Liver (tissue), 8 donors: ENCODE measurements at regions not wholly inside any gene's neighbourhood (a gene's known extent, or its start where the extent isn't known, plus 50 kb on each side); places are given as distances from the start of the nearest gene placed in this dataset.

Experiments used
- DNase-seq: peaks from one replicate; pipeline ENCODE4 v3.0.0-alpha.2; 2017; ENCODE audit warnings: low spot score
- H3K27ac ChIP-seq, 2 donors: one replicate each; pipeline ENCODE4 v1.7.0; 2013; ENCODE audit warnings: inconsistent platforms in 2 of 2, low read length in 2 of 2, control low read depth in 1 of 2, low read depth in 1 of 2, mild to moderate bottlenecking in 1 of 2
- H3K27me3 ChIP-seq, 4 donors: one replicate each; pipeline versions ENCODE4 v1.6.1 to v1.7.0; 2013; ENCODE audit warnings: low read length in 3 of 4, inconsistent platforms in 1 of 4, mild to moderate bottlenecking in 1 of 4, moderate library complexity in 1 of 4; ENCODE audit not compliant: control insufficient read depth in 4 of 4, insufficient read depth in 4 of 4
- H3K36me3 ChIP-seq, 4 donors: one replicate each; pipeline versions ENCODE4 v1.6.1 to v1.7.0; 2013; ENCODE audit warnings: low read length in 3 of 4, mild to moderate bottlenecking in 3 of 4, low read depth in 1 of 4, moderate library complexity in 1 of 4; ENCODE audit not compliant: control insufficient read depth in 4 of 4, insufficient read depth in 3 of 4
- H3K4me1 ChIP-seq, 4 donors: one replicate each; pipeline versions ENCODE4 v1.6.1 to v1.7.0; 2013; ENCODE audit warnings: low read length in 3 of 4, mild to moderate bottlenecking in 3 of 4, moderate library complexity in 1 of 4; ENCODE audit not compliant: control insufficient read depth in 4 of 4, insufficient read depth in 4 of 4
- H3K4me3 ChIP-seq, 3 donors: one replicate each; pipeline versions ENCODE4 v1.6.1 to v1.7.0; 2013; ENCODE audit warnings: low read length in 3 of 3, control low read depth in 1 of 3, low read depth in 1 of 3, mild to moderate bottlenecking in 1 of 3
- H3K9ac ChIP-seq, 2 donors: one replicate each; pipeline ENCODE4 v1.7.0; 2013; ENCODE audit warnings: low read length in 2 of 2, mild to moderate bottlenecking in 2 of 2, moderate library complexity in 2 of 2, control low read depth in 1 of 2, low read depth in 1 of 2
- H3K9me3 ChIP-seq, 4 donors: one replicate each; pipeline versions ENCODE4 v1.6.1 to v1.7.0; 2013; ENCODE audit warnings: low read length in 3 of 4; ENCODE audit not compliant: control insufficient read depth in 4 of 4
- ATF3 ChIP-seq: IDR thresholded peaks from 2 replicates; pipeline ENCODE4 v1.6.1; 2016; ENCODE audit warnings: antibody characterized with exemption
- FOXA1 ChIP-seq: IDR thresholded peaks from 2 replicates; pipeline ENCODE4 v1.6.1; 2016; ENCODE audit warnings: antibody characterized with exemption
- FOXA2 ChIP-seq: IDR thresholded peaks from 2 replicates; pipeline ENCODE4 v1.6.1; 2016; ENCODE audit warnings: antibody characterized with exemption
- HNF4A ChIP-seq, 2 donors: conservative IDR thresholded peaks; 2 replicates each; pipeline ENCODE4 v1.6.1; 2016; ENCODE audit warnings: antibody characterized with exemption in 2 of 2, mild to moderate bottlenecking in 2 of 2
- NR2F2 ChIP-seq: IDR thresholded peaks from 2 replicates; pipeline ENCODE4 v1.6.1; 2016; ENCODE audit warnings: antibody characterized with exemption
- RAD21 ChIP-seq, 2 donors: IDR thresholded peaks; 2 replicates each; pipeline ENCODE4 v1.6.1; 2016; ENCODE audit warnings: antibody characterized with exemption in 2 of 2, mild to moderate bottlenecking in 2 of 2
- SP1 ChIP-seq: IDR thresholded peaks from 2 replicates; pipeline ENCODE4 v1.6.1; 2018; ENCODE audit warnings: antibody characterized with exemption, mild to moderate bottlenecking
- TAF1 ChIP-seq: conservative IDR thresholded peaks from 2 replicates; pipeline ENCODE4 v1.6.1; 2016; ENCODE audit warnings: antibody characterized with exemption, mild to moderate bottlenecking
- ZBTB33 ChIP-seq: IDR thresholded peaks from 2 replicates; pipeline ENCODE4 v1.6.1; 2016; ENCODE audit warnings: antibody characterized with exemption
- WGBS: extraction: QIAGEN DNeasy Blood & Tissue Kit; methylation state at CpG from one replicate; pipeline ENCODE4 v1.1.7; 2013; 5-methylcytosine and 5-hydroxymethylcytosine counted together
- TF ChIP-seq, protein P1 (sequence below): fragments of 150-350 bp; IDR thresholded peaks from 2 replicates; pipeline ENCODE4 v1.5.1; 2017; ENCODE audit warnings: improper control_type of control experiment, low read depth, low read length; ENCODE audit not compliant: missing input control
- donor health status: healthy.
- donor health status: healthy.
- donor health status: healthy.
- donor health status: healthy.
- donor health status: healthy.

DNA sequence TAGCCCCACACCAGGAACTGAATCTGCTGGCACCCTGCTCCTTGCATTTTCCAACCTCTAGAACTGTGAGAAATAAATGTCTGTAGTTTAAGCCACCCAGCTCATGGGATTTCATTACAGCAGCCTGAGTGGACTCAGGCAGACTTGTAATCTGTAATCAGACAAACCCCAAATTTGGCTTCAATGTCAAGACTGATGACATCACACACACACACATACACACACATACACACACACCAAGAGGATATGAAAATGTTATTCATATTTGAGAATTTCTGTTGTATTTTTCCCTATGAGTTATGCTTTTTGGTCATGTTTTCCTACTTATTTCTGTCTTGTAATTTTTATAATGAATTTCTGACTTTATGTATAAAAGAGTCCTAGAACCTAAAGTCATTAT lies 83.8 kb upstream of the GLI2 start:
- TF ChIP-seq HNF4A (conservative IDR thresholded peaks at IDR 0.05) (no peak), FOXA1 (no peak), FOXA2 (no peak), SP1 (no peak), ZBTB33 (no peak), RAD21 (IDR thresholded peaks at IDR 0.05) (no peak)

DNA sequence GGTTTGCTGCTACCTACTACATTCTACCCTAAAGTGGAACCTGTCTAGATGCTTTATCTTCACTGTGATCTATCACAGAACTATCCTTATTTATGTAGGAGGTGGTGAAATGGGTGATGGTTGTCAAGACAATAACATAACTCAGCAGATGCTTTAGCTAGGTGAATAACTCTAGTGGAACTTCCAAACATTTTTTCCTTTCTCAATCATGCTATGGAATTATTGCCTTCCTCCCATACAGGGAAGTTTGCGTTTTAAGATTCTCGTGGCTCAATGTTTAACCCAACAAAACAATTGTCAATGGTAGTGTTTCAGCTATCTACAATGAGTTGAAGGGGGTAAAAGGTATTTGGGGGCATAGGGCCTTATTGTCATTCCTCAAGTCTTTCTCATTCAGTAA lies 82.6 kb upstream of the GLI2 start:
- Histone ChIP-seq H3K36me3 (no peaks in the 10 kb centered on the region), H3K4me1 (no peaks in the 10 kb centered on the region), H3K9me3 (peaks cover 4 to 25% (median 6%) of the 10 kb centered on the region in 4 donors), H3K9ac (no peak overlapping the region), H3K27ac (no peak overlapping the region), H3K4me3 (no peak overlapping the region), H3K27me3 (no peaks in the 10 kb centered on the region)
- 46% methylated on average over 2 of the region's 2 CpGs for WGBS
- TF ChIP-seq TAF1 (no peak), HNF4A (conservative IDR thresholded peaks at IDR 0.05) (no peak)
- no peak for DNase-seq

More for the DNA sequence above, 83.8 kb upstream of the GLI2 start:
- Histone ChIP-seq H3K36me3 (no peaks in the 10 kb centered on the region), H3K4me3 (no peak overlapping the region), H3K27me3 (no peaks in the 10 kb centered on the region), H3K27ac (no peak overlapping the region), H3K9ac (no peak overlapping the region), H3K9me3 (peaks cover 4 to 25% (median 6%) of the 10 kb centered on the region in 4 donors), H3K4me1 (no peaks in the 10 kb centered on the region)
- DNase-seq, result no peak

- no peaks in the 10 kb centered on the region for H3K4me1 ChIP-seq
- H3K9ac ChIP-seq, result no peak overlapping the region
- DNase-seq, result no peak
- WGBS, result 86% methylated on average over 13 of the region's 13 CpGs
- H3K27me3 ChIP-seq, result no peaks in the 10 kb centered on the region
- no peak overlapping the region for H3K4me3 ChIP-seq
- H3K9me3 ChIP-seq, result peaks cover 2 to 25% (median 6%) of the 10 kb centered on the region in 4 donors
- H3K36me3 ChIP-seq, result no peaks in the 10 kb centered on the region
- TF ChIP-seq NR2F2 (no peak), ATF3 (no peak), HNF4A (conservative IDR thresholded peaks at IDR 0.05) (no peak)
- TF ChIP-seq, protein P1, sequence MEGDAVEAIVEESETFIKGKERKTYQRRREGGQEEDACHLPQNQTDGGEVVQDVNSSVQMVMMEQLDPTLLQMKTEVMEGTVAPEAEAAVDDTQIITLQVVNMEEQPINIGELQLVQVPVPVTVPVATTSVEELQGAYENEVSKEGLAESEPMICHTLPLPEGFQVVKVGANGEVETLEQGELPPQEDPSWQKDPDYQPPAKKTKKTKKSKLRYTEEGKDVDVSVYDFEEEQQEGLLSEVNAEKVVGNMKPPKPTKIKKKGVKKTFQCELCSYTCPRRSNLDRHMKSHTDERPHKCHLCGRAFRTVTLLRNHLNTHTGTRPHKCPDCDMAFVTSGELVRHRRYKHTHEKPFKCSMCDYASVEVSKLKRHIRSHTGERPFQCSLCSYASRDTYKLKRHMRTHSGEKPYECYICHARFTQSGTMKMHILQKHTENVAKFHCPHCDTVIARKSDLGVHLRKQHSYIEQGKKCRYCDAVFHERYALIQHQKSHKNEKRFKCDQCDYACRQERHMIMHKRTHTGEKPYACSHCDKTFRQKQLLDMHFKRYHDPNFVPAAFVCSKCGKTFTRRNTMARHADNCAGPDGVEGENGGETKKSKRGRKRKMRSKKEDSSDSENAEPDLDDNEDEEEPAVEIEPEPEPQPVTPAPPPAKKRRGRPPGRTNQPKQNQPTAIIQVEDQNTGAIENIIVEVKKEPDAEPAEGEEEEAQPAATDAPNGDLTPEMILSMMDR, result no peak
- no peak overlapping the region for H3K27ac ChIP-seq
Observed at GRCh38 chr2:120653871-120654270, 81.8 kb upstream of the GLI2 start.
